ENCODE measurements at regions not wholly inside any gene's neighbourhood (a gene's known extent, or its start where the extent isn't known, plus 50 kb on each side); places are given as distances from the start of the nearest gene placed in this dataset.
A peak's percentile ranks its signal among the peaks of the same experiment; 100 is the strongest.

GRCh38 chr21:41634858-41635257, 126.9 kb upstream of the TMPRSS2 start:
- Histone ChIP-seq H3K9ac (ENCODE audit: insufficient read depth in 1 of 2, low read length in 2 of 2) (no peak overlapping the region), H3K27me3 (ENCODE audit: control insufficient read depth in 3 of 3, insufficient read depth in 3 of 3, low read length in 2 of 3) (no peaks in the 10 kb centered on the region), H3K9me3 (ENCODE audit: control insufficient read depth in 4 of 4, insufficient read depth in 3 of 4, low read length in 3 of 4) (peaks cover 0 to 6% (median 0%) of the 10 kb centered on the region in 4 donors), H3K4me1 (ENCODE audit: control insufficient read depth in 5 of 5, insufficient read depth in 5 of 5, low read length in 5 of 5) (peaks cover 0 to 4% (median 3%) of the 10 kb centered on the region in 5 donors), H3K36me3 (ENCODE audit: control insufficient read depth in 4 of 4, insufficient read depth in 4 of 4, low read length in 4 of 4) (no peaks in the 10 kb centered on the region), H3K27ac (ENCODE audit: low read depth in 1 of 2, low read length in 1 of 2) (peak overlapping the region in 1 of 2 donors; percentile 18), H3K4me3 (no peak overlapping the region)
- DNase-seq, result no peak
- no peak for TF ChIP-seq CTCF (IDR thresholded peaks at IDR 0.05; ENCODE audit: control extremely low read depth, extremely low read depth)
- no peak for ATAC-seq (ENCODE audit: insufficient read depth, low FRiP score)
- 80 to 82% methylated on average over 9 of the region's 9 CpGs for WGBS, 2 donors

GRCh38 chr21:41634211-41634694, 126.3 kb upstream of the TMPRSS2 start:
- H3K4me3 ChIP-seq, result no peak overlapping the region
- 67 to 84% methylated on average over 6 of the region's 6 CpGs for WGBS, 2 donors
- peak overlapping the region in 1 of 2 donors; percentile 18 for H3K27ac ChIP-seq (ENCODE audit: low read depth in 1 of 2, low read length in 1 of 2)
- H3K36me3 ChIP-seq (ENCODE audit: control insufficient read depth in 4 of 4, insufficient read depth in 4 of 4, low read length in 4 of 4), result no peaks in the 10 kb centered on the region
- no peak for TF ChIP-seq CTCF (IDR thresholded peaks at IDR 0.05; ENCODE audit: control extremely low read depth, extremely low read depth)
- H3K27me3 ChIP-seq (ENCODE audit: control insufficient read depth in 3 of 3, insufficient read depth in 3 of 3, low read length in 2 of 3), result no peaks in the 10 kb centered on the region
- peaks cover 0 to 6% (median 0%) of the 10 kb centered on the region in 4 donors for H3K9me3 ChIP-seq (ENCODE audit: control insufficient read depth in 4 of 4, insufficient read depth in 3 of 4, low read length in 3 of 4)
- ATAC-seq (ENCODE audit: insufficient read depth, low FRiP score) (peak; percentile 45), DNase-seq (peak; percentile 50 to 79 (median 57))
- H3K9ac ChIP-seq (ENCODE audit: insufficient read depth in 1 of 2, low read length in 2 of 2), result no peak overlapping the region
- peaks cover 0 to 4% (median 3%) of the 10 kb centered on the region in 5 donors for H3K4me1 ChIP-seq (ENCODE audit: control insufficient read depth in 5 of 5, insufficient read depth in 5 of 5, low read length in 5 of 5)

GRCh38 chr21:41633627-41634026, 125.7 kb upstream of the TMPRSS2 start:
- TF ChIP-seq CTCF (IDR thresholded peaks at IDR 0.05; ENCODE audit: control extremely low read depth, extremely low read depth), result no peak
- 83 to 89% methylated on average over 4 of the region's 4 CpGs for WGBS, 2 donors
- DNase-seq (no peak), ATAC-seq (ENCODE audit: insufficient read depth, low FRiP score) (no peak)
- peak overlapping the region in 1 of 2 donors; percentile 13 for H3K27ac ChIP-seq (ENCODE audit: low read depth in 1 of 2, low read length in 1 of 2)
- H3K9me3 ChIP-seq (ENCODE audit: control insufficient read depth in 4 of 4, insufficient read depth in 3 of 4, low read length in 3 of 4), result peaks cover 0 to 6% (median 0%) of the 10 kb centered on the region in 4 donors
- no peaks in the 10 kb centered on the region for H3K36me3 ChIP-seq (ENCODE audit: control insufficient read depth in 4 of 4, insufficient read depth in 4 of 4, low read length in 4 of 4)
- no peak overlapping the region for H3K9ac ChIP-seq (ENCODE audit: insufficient read depth in 1 of 2, low read length in 2 of 2)
- no peaks in the 10 kb centered on the region for H3K27me3 ChIP-seq (ENCODE audit: control insufficient read depth in 3 of 3, insufficient read depth in 3 of 3, low read length in 2 of 3)
- peaks cover 0 to 4% (median 3%) of the 10 kb centered on the region in 5 donors for H3K4me1 ChIP-seq (ENCODE audit: control insufficient read depth in 5 of 5, insufficient read depth in 5 of 5, low read length in 5 of 5)
- H3K4me3 ChIP-seq, result no peak overlapping the region

All from lung (tissue), 11 donors.